ENCODE measurements at regions not wholly inside any gene's neighbourhood (a gene's known extent, or its start where the extent isn't known, plus 50 kb on each side); places are given as distances from the start of the nearest gene placed in this dataset.
A peak's percentile ranks its signal among the peaks of the same experiment; 100 is the strongest.

GRCh38 chr16:85986931-85987749 is 88.2 kb downstream of the IRF8 start:
- DNase-seq (ENCODE audit: low spot score in 2 of 2) (peak in 1 of 2 donors; percentile 43), ATAC-seq (ENCODE audit: low read depth) (no peak)
- peak overlapping the region; percentile 68 for H3K27ac Mint-ChIP-seq
- no peaks in the 10 kb centered on the region for H3K36me3 Mint-ChIP-seq
- peak overlapping the region; percentile 59 for H3K4me3 Mint-ChIP-seq
- no peaks in the 10 kb centered on the region for H3K27me3 Mint-ChIP-seq
- H3K9me3 Mint-ChIP-seq: peaks cover 5% of the 10 kb centered on the region
- peaks cover 59% of the 10 kb centered on the region for H3K4me1 Mint-ChIP-seq

- Mint-ChIP-seq H3K4me3 (peak overlapping the region; percentile 14), H3K4me1 (peaks cover 60% of the 10 kb centered on the region), H3K27ac (peak overlapping the region; percentile 68), H3K36me3 (no peaks in the 10 kb centered on the region), H3K27me3 (no peaks in the 10 kb centered on the region), H3K9me3 (peaks cover 5% of the 10 kb centered on the region)
- DNase-seq (ENCODE audit: low spot score in 2 of 2) (no peak), ATAC-seq (ENCODE audit: low read depth) (no peak)
Measured at GRCh38 chr16:85987750-85988078, 88.8 kb downstream of the IRF8 start.

DNA sequence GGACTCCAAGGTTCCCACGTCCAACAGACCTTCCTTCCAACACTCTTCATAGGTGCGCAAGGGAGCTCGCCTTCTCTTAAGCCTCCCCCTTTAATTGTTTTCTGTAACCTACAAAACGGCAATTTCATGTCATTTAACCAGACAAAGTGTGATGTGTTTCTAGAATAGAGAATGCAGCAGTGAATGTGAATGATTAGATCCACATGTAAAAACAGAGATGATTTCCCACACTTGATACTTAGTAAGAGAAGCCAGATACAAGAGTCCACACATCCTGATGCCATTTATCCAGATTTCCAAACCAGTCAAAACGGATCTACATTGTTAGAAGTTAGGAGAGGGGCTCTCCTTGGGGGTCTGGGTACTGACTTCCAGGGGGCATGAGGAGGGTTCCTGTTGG is 89.3 kb downstream of the IRF8 start:
- DNase-seq (ENCODE audit: low spot score in 2 of 2): no peak
- Mint-ChIP-seq H3K27me3 (no peaks in the 10 kb centered on the region), H3K27ac (peak overlapping the region; percentile 68), H3K9me3 (peaks cover 5% of the 10 kb centered on the region), H3K4me1 (peaks cover 63% of the 10 kb centered on the region), H3K36me3 (no peaks in the 10 kb centered on the region), H3K4me3 (peak overlapping the region; percentile 75)
- ATAC-seq (ENCODE audit: low read depth): no peak

DNA sequence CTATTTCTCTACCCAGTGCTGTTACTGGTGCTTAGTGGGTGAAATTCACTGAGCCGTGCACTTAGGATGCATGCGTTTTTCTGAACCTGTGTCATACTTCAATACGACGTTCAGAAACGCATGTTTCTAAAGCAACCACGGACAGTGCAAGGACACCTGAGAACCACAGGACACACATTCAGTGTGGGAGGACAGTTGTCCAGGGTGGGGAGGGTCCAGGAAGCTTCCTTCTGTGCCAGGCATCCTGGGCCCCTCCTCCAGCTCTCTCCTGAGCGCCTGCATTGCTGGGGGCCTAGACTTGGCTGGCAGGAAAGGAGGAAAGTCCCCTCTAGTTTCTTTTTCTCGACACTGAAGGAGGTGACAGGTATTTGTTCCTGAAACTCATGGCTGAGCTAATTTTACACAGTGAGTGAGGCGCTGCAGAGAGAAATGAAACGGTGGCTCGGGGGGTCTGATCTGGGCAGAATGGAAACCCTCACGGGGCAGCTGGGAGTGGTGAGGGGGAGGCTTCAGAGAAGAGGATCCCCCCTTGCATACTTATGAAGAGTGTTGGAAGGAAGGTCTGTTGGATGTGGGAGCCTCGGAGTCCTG is 89.9 kb downstream of the IRF8 start:
- peak; percentile 49 to 57 for DNase-seq (ENCODE audit: low spot score in 2 of 2)
- no peaks in the 10 kb centered on the region for H3K27me3 Mint-ChIP-seq
- peak overlapping the region; percentile 68 for H3K27ac Mint-ChIP-seq
- peak overlapping the region; percentile 75 for H3K4me3 Mint-ChIP-seq
- H3K4me1 Mint-ChIP-seq: peaks cover 61% of the 10 kb centered on the region
- H3K36me3 Mint-ChIP-seq: no peaks in the 10 kb centered on the region
- peak; percentile 75 for ATAC-seq (ENCODE audit: low read depth)
- H3K9me3 Mint-ChIP-seq: peaks cover 5% of the 10 kb centered on the region

DNA sequence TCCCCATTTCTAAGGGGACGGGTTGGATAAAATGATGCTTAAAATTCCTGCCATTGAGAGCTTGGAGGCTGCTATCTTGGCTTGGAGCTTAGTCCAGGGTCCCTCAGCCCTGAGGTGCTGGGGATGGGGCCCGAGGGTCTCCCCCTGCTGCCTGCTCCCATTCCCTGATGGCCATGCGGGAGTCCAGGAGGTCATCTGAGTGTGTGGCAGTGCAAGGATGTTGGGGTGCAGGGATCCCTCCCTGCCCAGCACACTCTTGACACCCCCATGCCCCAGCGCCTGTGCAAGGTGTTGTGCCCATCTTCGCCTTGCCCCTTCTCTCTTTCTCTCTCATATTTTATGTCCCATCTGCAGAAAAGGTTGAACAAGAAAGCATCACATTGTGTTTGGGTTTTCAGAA is 90.4 kb downstream of the IRF8 start:
- no peaks in the 10 kb centered on the region for H3K27me3 Mint-ChIP-seq
- no peak for DNase-seq (ENCODE audit: low spot score in 2 of 2)
- H3K27ac Mint-ChIP-seq: peak overlapping the region; percentile 68
- no peaks in the 10 kb centered on the region for H3K36me3 Mint-ChIP-seq
- H3K4me3 Mint-ChIP-seq: peak overlapping the region; percentile 39
- ATAC-seq (ENCODE audit: low read depth): no peak
- peaks cover 5% of the 10 kb centered on the region for H3K9me3 Mint-ChIP-seq
- H3K4me1 Mint-ChIP-seq: peaks cover 57% of the 10 kb centered on the region

DNA sequence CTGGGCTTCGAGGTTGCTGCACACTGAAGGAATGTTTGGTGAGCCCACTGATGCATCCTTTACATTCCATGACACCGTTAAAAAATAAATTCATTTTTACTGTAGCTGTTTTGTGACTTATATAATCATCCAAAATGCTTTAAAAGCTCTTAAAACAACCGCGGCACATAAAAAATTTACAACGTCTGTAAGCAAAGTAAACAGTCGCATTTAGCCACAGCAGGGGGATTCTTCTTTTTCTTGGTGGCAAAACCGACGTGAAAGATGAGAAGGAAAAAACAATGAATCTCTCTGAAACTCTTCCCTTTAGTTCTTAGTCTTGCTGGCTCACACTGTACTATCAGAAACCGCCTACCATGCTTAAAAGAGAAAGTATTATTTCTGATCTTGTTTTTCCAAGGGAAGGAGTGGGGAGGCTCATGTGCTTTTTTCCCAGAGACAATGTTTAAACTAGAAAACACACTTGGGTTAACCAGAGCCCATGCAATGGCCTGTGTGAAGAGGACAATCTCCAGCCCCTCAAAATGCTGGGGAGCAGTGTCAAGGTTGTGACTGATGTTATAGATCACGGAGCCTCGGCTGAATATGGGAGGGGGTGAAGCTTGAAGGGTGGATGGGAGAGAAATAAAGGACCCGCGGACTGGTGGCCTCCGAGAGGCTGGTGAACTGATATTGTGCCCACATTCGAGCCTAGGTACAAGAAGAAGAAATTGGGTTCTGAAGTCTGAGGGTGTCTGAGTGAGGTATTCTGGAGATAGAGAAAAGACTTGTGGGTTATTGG is 91.1 kb downstream of the IRF8 start:
- peaks cover 5% of the 10 kb centered on the region for H3K9me3 Mint-ChIP-seq
- H3K4me3 Mint-ChIP-seq: peak overlapping the region; percentile 39
- no peaks in the 10 kb centered on the region for H3K27me3 Mint-ChIP-seq
- H3K27ac Mint-ChIP-seq: peak overlapping the region; percentile 63
- ATAC-seq (ENCODE audit: low read depth) (no peak), DNase-seq (ENCODE audit: low spot score in 2 of 2) (no peak)
- peaks cover 54% of the 10 kb centered on the region for H3K4me1 Mint-ChIP-seq
- H3K36me3 Mint-ChIP-seq: no peaks in the 10 kb centered on the region

- ATAC-seq (ENCODE audit: low read depth) (peak; percentile 71), DNase-seq (ENCODE audit: low spot score in 2 of 2) (peak; percentile 39 to 56)
- Mint-ChIP-seq H3K27me3 (no peaks in the 10 kb centered on the region), H3K36me3 (no peaks in the 10 kb centered on the region), H3K4me3 (peak overlapping the region; percentile 39), H3K27ac (peak overlapping the region; percentile 63), H3K9me3 (peaks cover 5% of the 10 kb centered on the region), H3K4me1 (peaks cover 56% of the 10 kb centered on the region)
Measured at GRCh38 chr16:85990861-85991301, 91.9 kb downstream of the IRF8 start.

DNA sequence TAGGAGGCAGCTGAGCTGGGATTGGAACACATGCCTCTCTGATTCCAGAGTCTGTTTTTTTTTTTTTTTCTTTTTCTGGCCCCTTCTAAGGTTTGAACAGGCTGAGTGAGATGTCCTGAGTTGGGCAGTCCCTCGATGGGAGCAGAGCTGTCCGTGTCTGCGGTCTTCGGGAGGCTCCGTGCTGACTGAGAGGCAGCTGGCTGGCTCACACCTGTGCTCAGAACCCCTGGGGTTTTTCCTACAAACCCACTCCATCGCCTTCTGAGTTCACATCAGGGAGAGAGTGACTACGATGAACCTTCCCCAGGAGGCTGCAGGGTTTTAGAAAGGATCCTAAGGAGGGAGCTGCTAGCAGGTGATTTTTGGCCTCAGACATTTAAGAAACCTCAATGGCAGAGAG is 92.5 kb downstream of the IRF8 start:
- ATAC-seq (ENCODE audit: low read depth) (no peak), DNase-seq (ENCODE audit: low spot score in 2 of 2) (no peak)
- Mint-ChIP-seq H3K36me3 (no peaks in the 10 kb centered on the region), H3K27me3 (no peaks in the 10 kb centered on the region), H3K4me3 (no peak overlapping the region), H3K4me1 (peaks cover 58% of the 10 kb centered on the region), H3K9me3 (peaks cover 5% of the 10 kb centered on the region), H3K27ac (peak overlapping the region; percentile 63)

DNA sequence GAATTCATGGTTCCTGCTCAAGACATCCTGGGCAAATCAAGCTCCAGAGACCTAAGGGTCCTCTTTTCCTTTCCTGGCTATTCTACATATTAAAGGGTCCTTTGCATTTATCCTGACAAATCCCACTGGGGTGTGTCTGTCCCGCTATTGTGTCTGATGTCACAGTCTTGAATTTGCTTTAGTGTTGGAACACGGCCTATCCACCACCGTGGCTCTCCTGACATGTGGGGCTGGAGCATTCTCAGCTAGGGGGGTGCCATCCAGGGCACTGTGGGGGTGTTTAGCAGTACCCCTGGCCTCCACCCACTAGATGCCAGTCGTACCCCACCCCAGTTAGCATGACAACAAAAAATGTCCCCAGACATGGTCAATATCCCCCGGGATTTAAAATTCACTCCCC is 92.9 kb downstream of the IRF8 start:
- Mint-ChIP-seq H3K27ac (peak overlapping the region; percentile 23), H3K4me1 (peaks cover 56% of the 10 kb centered on the region), H3K9me3 (peaks cover 5% of the 10 kb centered on the region), H3K4me3 (no peak overlapping the region), H3K27me3 (no peaks in the 10 kb centered on the region), H3K36me3 (no peaks in the 10 kb centered on the region)
- DNase-seq (ENCODE audit: low spot score in 2 of 2) (no peak), ATAC-seq (ENCODE audit: low read depth) (no peak)

DNA sequence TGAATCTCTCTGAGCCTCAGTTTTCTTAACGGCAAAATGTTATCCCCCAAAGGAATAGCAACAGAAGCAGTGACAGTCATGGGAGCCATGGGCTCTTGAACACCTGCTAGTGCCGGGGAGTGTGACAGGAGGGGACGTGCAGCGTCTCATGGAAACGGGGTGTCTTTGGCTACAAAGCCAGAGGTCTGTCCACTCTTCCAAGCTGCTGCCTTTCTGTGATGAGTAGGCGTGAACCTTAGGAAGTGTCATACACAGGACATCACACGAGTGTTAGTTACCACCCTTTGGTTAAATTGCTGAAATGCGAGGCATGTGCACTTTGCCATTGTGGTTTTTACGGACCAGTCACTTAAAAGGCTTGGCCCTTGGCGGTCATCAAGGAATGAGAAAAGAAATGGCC is 93.4 kb downstream of the IRF8 start:
- peak overlapping the region; percentile 31 for H3K27ac Mint-ChIP-seq
- no peak for ATAC-seq (ENCODE audit: low read depth)

GRCh38 chr16:85992779-85993178 is 93.8 kb downstream of the IRF8 start:
- no peak overlapping the region for H3K4me3 Mint-ChIP-seq
- H3K36me3 Mint-ChIP-seq: no peaks in the 10 kb centered on the region
- no peaks in the 10 kb centered on the region for H3K27me3 Mint-ChIP-seq
- ATAC-seq (ENCODE audit: low read depth) (no peak), DNase-seq (ENCODE audit: low spot score in 2 of 2) (no peak)
- peaks cover 5% of the 10 kb centered on the region for H3K9me3 Mint-ChIP-seq
- H3K4me1 Mint-ChIP-seq: peaks cover 49% of the 10 kb centered on the region
- peak overlapping the region; percentile 31 for H3K27ac Mint-ChIP-seq

More for the DNA sequence above, 93.4 kb downstream of the IRF8 start:
- no peak for DNase-seq (ENCODE audit: low spot score in 2 of 2)
- Mint-ChIP-seq H3K4me3 (no peak overlapping the region), H3K4me1 (peaks cover 51% of the 10 kb centered on the region), H3K9me3 (peaks cover 5% of the 10 kb centered on the region), H3K27me3 (no peaks in the 10 kb centered on the region), H3K36me3 (no peaks in the 10 kb centered on the region)

- peak in 1 of 2 donors; percentile 34 for DNase-seq (ENCODE audit: low spot score in 2 of 2)
- Mint-ChIP-seq H3K27me3 (no peaks in the 10 kb centered on the region), H3K27ac (peak overlapping the region; percentile 88), H3K9me3 (peaks cover 5% of the 10 kb centered on the region), H3K36me3 (no peaks in the 10 kb centered on the region), H3K4me3 (peak overlapping the region; percentile 80), H3K4me1 (peaks cover 47% of the 10 kb centered on the region)
- peak; percentile 57 for ATAC-seq (ENCODE audit: low read depth)
Measured at GRCh38 chr16:85994492-85995490, 95.8 kb downstream of the IRF8 start.

Data from memory B cell (primary cell).